HG02610 (cell line): ENCODE measurements at regions not wholly inside any gene's neighbourhood (a gene's known extent, or its start where the extent isn't known, plus 50 kb on each side); places are given as distances from the start of the nearest gene placed in this dataset.
"Not testable (repeated sequence)": the region's sequence is repeated elsewhere in the genome, so short reads cannot be mapped to it uniquely, and the experiment has no call there.

ENCODE experiments used
- ATAC-seq: cut with Tn5 transposase; IDR thresholded peaks from one replicate; pipeline ENCODE4 v1.9.1; 2021; ENCODE audit warnings: mild to moderate bottlenecking, moderate library complexity; ENCODE audit not compliant: unreplicated experiment

- ATAC-seq: not testable (repeated sequence)
Observed at GRCh38 chr13:81146576-81146975, 805.6 kb upstream of the SPRY2 start.

GRCh38 chr13:81142306-81142999 is 801.5 kb upstream of the SPRY2 start:
- no peak for ATAC-seq

- no peak for ATAC-seq
Observed at GRCh38 chr13:81140675-81141074, 799.7 kb upstream of the SPRY2 start.

GRCh38 chr13:81139987-81140386 is 799.1 kb upstream of the SPRY2 start:
- no peak for ATAC-seq

DNA sequence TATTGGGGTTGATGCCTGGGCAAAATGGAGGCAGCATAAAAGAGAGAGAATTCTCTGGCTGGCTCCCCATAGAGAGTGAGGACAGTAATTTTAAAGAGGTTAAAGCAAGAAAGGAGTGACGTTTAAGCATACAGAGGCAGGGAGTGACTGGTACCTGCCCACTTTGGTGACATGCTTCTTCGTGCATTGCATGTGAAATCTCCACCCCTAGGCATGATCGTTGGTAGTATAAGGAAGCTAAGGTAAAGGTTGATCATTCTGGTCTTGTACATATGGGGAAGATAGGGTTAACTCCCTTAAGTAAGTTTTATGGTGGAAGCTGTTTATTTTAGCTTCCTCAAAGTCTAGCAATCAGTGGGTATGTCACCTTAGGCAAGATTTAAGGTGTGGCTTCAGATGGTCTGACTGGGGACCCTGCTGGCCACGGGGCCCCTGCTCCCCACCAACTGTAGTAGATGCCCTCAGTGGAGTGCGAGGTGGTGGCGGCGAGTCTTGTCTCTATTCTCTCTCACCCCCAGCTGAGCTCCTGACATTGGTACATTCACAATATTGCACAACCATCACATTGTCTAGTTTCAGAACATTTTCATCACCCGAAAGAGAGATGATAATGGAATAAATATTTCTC is 797.5 kb upstream of the SPRY2 start:
- ATAC-seq: no peak

DNA sequence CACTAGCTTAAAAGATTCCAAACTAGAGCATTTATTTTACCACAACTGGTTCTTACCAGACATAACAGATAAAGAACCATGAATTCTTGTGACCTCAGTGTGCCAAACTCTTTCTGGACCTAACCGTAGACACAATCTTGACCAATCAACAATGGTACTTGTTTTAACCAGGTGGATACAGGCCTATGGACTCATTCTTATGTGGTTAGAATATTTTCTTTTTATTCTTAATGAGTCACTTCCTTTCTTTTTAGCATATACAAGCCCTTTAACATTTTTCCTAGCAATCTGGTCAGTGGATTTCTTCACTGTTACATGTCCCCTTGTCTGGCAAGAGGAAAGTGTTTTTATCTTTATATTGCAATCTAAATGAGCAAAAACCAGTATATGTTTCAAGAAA is 792.1 kb upstream of the SPRY2 start:
- no peak for ATAC-seq

- no peak for ATAC-seq
Observed at GRCh38 chr13:81117416-81117815, 776.5 kb upstream of the SPRY2 start.

DNA sequence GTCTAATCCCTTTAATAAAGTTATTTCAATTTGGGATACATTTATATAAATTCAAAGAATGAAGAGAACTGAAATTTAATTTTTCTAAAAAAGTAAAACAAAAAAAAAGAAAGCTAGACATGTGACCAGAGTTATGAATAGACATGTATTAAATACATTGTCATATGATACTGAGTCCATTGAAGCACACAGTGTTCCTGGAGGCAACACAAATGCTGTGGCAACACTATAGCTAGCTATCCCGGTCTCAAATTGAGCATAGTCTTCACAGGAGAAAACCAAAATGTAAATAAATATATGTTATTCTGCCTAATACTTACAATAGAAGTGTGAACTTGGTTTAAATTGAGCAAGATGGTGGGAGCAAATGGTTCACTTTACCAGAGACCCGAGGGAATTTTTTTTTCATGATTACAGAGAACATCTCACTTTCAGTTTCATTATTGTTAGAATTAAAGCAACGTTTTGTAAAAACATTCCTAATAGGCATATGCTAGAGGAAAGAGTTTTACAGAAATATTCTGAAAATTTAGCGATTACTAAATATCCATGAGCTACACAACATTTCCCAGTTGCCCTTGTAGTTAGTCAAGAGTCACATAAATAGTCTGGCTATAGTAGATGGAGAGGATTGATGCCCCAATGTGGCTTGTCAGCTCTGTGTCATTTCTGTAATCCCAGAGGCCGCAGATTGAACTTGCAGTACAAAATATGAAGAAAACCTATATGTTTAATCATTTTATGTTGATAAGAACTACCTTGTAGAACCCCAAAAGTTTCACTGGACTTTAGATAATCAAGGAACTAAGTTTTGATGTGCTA is 775.7 kb upstream of the SPRY2 start:
- peak; percentile 60 for ATAC-seq

GRCh38 chr13:81109026-81109425 is 768.1 kb upstream of the SPRY2 start:
- no peak for ATAC-seq

GRCh38 chr13:81106348-81106747 is 765.4 kb upstream of the SPRY2 start:
- ATAC-seq: no peak

DNA sequence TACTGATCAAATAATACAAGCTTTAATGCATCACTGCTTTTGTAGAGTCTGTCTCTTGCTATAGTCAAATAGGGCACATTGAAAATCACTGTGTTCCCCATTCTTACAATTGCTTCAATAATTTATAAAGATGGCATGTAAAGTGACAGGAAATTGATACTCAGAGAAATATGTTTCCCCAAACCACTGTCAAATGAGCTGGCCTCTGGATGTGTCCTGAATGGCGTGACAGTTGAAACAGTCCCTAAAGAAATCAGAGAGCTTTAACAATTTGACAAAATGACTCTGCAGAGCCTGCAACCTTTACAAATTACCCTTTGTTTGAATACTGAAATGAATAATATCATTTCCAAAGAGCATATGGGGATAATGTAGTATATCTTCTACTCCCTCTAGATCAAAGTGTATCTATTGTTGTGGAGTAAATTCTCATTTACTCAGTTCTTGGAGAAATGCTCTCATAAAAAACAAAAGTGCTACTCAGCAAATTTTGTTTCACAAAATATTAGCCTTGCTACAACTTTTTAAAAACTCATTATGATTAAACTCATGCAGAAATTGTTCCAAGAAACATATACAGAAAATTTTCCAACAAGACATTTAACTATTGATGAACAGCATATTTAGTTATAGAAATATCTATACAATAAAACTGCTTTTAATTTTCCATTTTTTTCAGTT is 763.2 kb upstream of the SPRY2 start:
- no peak for ATAC-seq

DNA sequence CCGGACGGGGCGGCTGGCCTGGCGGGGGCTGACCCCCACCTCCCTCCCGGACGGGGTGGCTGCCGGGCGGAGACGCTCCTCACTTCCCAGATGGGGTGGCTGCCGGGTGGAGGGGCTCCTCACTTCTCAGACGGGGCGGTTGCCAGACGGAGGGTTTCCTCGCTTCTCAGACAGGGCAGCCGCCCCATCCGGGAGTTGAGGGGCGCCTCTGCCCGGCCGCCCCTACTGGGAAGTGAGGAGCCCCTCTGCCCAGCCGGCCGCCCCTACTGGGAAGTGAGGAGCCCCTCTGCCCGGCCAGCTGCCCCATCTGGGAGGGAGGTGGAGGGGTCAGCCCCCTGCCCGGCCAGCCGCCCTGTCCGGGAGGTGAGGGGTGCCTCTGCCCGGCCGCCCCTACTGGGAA is 761.1 kb upstream of the SPRY2 start:
- not testable (repeated sequence) for ATAC-seq

GRCh38 chr13:81089371-81090157 is 748.6 kb upstream of the SPRY2 start:
- ATAC-seq: no peak

DNA sequence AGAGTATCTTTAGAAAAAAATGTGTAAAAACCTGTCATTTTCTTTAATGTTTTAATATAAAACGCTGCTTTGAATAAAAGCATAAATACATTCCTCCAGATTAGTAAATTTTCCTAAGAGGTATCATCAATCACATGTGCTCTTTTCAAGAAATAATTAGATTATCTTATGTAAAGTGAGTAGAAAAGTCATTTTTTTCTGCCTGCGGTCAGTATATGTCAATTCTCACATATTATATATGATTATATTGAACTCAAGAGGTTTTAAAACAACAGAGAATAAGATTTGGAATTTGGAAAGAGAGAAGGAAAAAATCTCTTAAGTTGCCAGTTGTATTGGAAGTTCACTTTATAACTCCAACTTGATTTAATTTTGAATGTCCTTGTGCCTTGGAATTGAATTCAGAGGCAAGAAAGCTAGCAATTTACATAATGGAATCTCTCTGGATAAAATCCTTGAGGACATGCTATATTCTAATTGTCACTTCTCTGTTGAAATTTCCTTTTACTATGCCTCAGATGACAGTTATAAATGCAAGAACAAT is 740.1 kb upstream of the SPRY2 start:
- ATAC-seq: no peak

- ATAC-seq: no peak
Observed at GRCh38 chr13:81078048-81078447, 737.1 kb upstream of the SPRY2 start.

DNA sequence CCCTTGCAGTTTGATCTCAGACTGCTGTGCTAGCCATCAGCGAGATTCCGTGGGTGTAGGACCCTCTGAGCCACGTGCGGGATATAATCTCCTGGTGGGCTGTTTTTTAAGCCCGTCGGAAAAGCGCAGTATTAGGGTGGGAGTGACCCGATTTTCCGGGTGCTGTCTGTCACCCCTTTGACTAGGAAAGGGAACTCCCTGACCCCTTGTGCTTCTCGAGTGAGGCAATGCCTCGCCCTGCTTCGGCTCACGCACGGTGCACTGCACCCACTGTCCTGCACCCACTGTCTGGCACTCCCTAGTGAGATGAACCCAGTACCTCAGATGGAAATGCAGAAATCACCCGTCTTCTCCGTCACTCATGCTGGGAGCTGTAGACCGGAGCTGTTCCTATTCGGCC is 728.9 kb upstream of the SPRY2 start:
- ATAC-seq: not testable (repeated sequence)

- no peak for ATAC-seq
Observed at GRCh38 chr13:81058916-81059290, 718.0 kb upstream of the SPRY2 start.

- ATAC-seq: no peak
Observed at GRCh38 chr13:81058211-81058915, 717.4 kb upstream of the SPRY2 start.

- ATAC-seq: no peak
Observed at GRCh38 chr13:81051873-81052272, 710.9 kb upstream of the SPRY2 start.

- no peak for ATAC-seq
Observed at GRCh38 chr13:81048026-81048461, 707.1 kb upstream of the SPRY2 start.
